RWPE1 (cell line): ENCODE measurements at regions not wholly inside any gene's neighbourhood (a gene's known extent, or its start where the extent isn't known, plus 50 kb on each side); places are given as distances from the start of the nearest gene placed in this dataset.

ENCODE experiments used
- CTCF ChIA-PET: fragments of 350-600 bp; sonication (Branson Sonifier 250); formaldehyde crosslinking; extraction: SDS; loops from one replicate; lab custom pipeline; 2021; lab: Yijun Ruan, JAX
- POLR2A ChIA-PET: fragments of 400-600 bp; formaldehyde crosslinking; extraction: SDS; loops from one replicate; lab custom pipeline; 2020; ENCODE audit warnings: antibody characterized with exemption; ENCODE audit not compliant: low non-redundant PET; lab: Yijun Ruan, JAX
- DNase-seq: peaks from one replicate; pipeline ENCODE4 v3.0.0; 2012; ENCODE audit warnings: low spot score
- H3K27ac ChIP-seq: fragments of 450-650 bp; 2 replicates; pipeline ENCODE4 v1.5.1; 2017
- TF ChIP-seq, protein P1 (sequence below): fragments of 450-650 bp; conservative IDR thresholded peaks from 2 replicates; pipeline ENCODE4 v1.5.1; 2017; ENCODE audit warnings: low read depth, mild to moderate bottlenecking

GRCh38 chr9:135338546-135338945, 141.0 kb upstream of the PPP1R26 start:
- POLR2A ChIA-PET, result no interaction called here
- no peak overlapping the region for H3K27ac ChIP-seq
- no peak for DNase-seq
- TF ChIP-seq, protein P1, sequence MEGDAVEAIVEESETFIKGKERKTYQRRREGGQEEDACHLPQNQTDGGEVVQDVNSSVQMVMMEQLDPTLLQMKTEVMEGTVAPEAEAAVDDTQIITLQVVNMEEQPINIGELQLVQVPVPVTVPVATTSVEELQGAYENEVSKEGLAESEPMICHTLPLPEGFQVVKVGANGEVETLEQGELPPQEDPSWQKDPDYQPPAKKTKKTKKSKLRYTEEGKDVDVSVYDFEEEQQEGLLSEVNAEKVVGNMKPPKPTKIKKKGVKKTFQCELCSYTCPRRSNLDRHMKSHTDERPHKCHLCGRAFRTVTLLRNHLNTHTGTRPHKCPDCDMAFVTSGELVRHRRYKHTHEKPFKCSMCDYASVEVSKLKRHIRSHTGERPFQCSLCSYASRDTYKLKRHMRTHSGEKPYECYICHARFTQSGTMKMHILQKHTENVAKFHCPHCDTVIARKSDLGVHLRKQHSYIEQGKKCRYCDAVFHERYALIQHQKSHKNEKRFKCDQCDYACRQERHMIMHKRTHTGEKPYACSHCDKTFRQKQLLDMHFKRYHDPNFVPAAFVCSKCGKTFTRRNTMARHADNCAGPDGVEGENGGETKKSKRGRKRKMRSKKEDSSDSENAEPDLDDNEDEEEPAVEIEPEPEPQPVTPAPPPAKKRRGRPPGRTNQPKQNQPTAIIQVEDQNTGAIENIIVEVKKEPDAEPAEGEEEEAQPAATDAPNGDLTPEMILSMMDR, result no peak
- CTCF ChIA-PET, result no interaction called here

DNA sequence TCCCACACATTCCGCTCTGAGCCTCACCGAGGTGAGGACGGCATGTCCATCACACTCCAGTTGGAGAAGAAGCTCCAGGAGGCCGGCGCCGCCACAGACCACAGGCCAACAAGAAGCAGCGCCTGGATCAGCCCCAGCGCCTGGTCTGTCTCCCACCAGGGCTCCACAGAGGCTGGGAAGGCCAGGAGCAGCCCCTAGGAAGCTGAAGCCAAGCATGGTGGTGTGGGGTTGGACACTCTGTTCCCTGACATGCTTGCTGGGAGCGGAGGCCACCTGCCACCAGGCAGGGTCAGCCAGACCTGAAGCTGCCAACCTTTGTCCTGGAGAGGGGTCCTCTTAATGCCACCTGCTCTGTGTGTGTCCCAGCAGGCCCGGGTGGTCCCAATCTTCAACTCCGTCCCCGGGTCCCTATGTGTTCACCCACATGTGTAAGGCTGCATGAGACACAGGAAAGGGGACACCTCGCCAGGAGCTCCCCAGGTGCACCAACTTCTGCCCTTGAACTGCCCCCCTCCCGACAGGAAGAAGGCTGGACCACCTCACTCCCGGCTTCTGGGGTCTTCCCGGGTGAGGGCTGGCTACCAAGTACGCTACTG, 140.1 kb upstream of the PPP1R26 start:
- no peak overlapping the region for H3K27ac ChIP-seq
- ChIA-PET POLR2A (no interaction called here), CTCF (interaction anchor here (0.7 to 1.0 kb wide), 2 partner anchors 264 to 325 kb away, joined by 3 to 6 read pairs; no protein-coding TSS in a partner anchor)
- DNase-seq, result no peak
- TF ChIP-seq, protein P1, result no peak

- CTCF ChIA-PET, result interaction anchor here (1.0 to 3.4 kb wide), 2 partner anchors 254 to 263 kb away, joined by 6 to 13 read pairs; no protein-coding TSS in a partner anchor
- DNase-seq, result no peak
- POLR2A ChIA-PET, result no interaction called here
- no peak overlapping the region for H3K27ac ChIP-seq
- TF ChIP-seq, protein P1, result no peak
Measured at GRCh38 chr9:135340143-135340655, 139.4 kb upstream of the PPP1R26 start.

DNA sequence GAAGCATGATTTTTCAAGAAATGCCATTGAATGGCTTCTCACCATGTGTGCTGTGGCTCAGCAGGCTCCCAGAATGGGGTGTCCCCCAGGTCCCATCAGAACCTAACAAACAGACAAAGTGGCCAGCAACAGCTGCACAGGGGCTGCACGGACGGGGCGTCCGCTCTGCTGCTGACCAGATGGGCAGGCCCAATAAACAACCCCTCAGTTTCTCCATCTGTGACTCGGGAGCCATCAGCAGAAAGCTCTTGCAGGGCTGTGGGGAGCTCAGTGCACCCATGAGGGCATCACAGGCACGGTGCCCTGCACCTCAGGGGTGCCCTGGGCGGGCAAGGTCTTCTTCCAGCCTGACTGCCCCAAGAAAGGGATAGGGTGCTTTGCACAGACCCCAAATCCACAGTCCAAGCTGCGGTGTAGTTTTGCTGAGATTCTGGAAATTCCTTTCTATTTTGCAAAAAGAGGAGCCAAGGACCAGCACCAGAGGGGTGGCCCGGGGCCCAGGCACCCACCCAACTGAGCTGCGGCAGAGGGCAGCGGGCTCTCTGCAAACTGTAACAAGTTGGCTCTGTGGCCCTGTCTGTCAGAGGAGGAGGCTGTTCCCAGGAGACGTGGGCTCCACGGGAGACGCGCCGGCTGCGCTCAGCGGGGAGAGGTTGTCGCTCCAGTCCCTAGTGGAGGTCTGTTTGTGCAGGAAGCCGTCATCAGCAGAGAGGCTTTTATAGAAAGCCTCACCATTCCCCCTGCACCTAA, 138.7 kb upstream of the PPP1R26 start:
- DNase-seq, result no peak
- TF ChIP-seq, protein P1, result no peak
- ChIA-PET POLR2A (no interaction called here), CTCF (interaction anchor here (1.0 to 3.4 kb wide), 2 partner anchors 254 to 263 kb away, joined by 6 to 13 read pairs; no protein-coding TSS in a partner anchor)
- H3K27ac ChIP-seq, result no peak overlapping the region

DNA sequence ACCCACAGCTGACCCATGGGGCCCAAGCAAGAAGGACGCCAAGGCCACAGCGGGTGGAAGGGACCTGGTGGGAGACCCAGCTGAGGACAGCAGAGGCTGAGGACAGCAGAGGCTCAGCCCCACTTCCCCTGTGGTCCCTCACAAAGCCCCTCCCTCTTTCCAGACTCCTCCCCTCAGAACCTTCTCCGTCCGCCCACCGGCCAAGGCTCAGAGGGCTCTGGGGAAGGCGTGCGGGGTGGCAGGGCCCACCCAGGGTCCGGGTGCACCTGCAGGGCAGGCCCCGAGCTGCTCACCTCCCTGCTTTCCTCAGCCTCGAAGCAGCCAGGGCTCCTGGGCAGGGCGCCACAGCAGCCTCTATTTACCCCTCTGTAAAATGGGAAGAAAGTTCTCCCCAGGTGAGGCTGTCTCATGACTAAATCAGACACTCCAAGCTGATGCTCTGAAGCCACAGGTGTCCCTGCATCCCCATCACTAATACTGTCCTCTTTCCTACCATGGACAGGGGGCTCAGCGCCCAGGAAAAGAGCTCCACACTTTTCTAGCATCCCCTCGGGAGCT, 137.9 kb upstream of the PPP1R26 start:
- POLR2A ChIA-PET, result no interaction called here
- TF ChIP-seq, protein P1, result no peak
- no peak overlapping the region for H3K27ac ChIP-seq
- CTCF ChIA-PET, result interaction anchor here (0.7 to 3.4 kb wide), 2 partner anchors 16 to 255 kb away, joined by 3 to 13 read pairs; no protein-coding TSS in a partner anchor
- DNase-seq, result no peak
